ENCODE measurements at regions not wholly inside any gene's neighbourhood (a gene's known extent, or its start where the extent isn't known, plus 50 kb on each side); places are given as distances from the start of the nearest gene placed in this dataset.

DNA sequence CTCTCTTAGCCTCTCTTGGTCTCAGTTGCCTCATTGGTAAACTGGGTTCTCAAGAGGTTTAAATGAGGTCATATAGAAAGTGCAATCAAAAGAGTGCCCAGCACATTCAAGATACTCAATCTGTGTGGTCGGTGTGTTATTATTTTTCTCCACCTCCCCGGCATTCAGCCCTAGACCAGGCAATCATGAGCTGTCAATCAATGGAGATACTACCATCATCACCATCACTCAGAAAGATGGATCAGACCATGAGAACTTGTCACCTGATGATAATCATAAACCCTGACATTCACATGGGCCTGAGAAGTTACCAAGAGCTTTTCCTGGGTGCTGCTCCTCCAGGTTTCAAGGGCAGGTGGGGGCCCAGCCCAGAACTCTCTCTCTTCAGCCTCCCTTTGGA is 166.1 kb downstream of the MN1 start:
- Histone ChIP-seq H3K36me3 (ENCODE audit: control insufficient read depth, insufficient read depth, low read length) (no peaks in the 10 kb centered on the region), H3K27me3 (ENCODE audit: control insufficient read depth, insufficient read depth, low read length) (no peaks in the 10 kb centered on the region), H3K9me3 (ENCODE audit: control insufficient read depth, insufficient read depth, low read length) (no peaks in the 10 kb centered on the region), H3K27ac (ENCODE audit: low read depth, low read length) (no peak overlapping the region), H3K4me1 (ENCODE audit: control insufficient read depth, insufficient read depth, low read length) (peaks cover 16% of the 10 kb centered on the region), H3K4me3 (ENCODE audit: low read depth, low read length) (no peak overlapping the region)
- DNase-seq (ENCODE audit: low read depth in 4 of 6, low spot score in 6 of 6), result no peak
- WGBS (ENCODE audit: insufficient coverage), result 60% methylated on average over 1 of the region's 2 CpGs

GRCh38 chr22:27635852-27636251 is 165.7 kb downstream of the MN1 start:
- Histone ChIP-seq H3K27ac (ENCODE audit: low read depth, low read length) (no peak overlapping the region), H3K4me3 (ENCODE audit: low read depth, low read length) (no peak overlapping the region), H3K36me3 (ENCODE audit: control insufficient read depth, insufficient read depth, low read length) (no peaks in the 10 kb centered on the region), H3K9me3 (ENCODE audit: control insufficient read depth, insufficient read depth, low read length) (no peaks in the 10 kb centered on the region), H3K27me3 (ENCODE audit: control insufficient read depth, insufficient read depth, low read length) (no peaks in the 10 kb centered on the region), H3K4me1 (ENCODE audit: control insufficient read depth, insufficient read depth, low read length) (peaks cover 16% of the 10 kb centered on the region)
- 84% methylated on average over 5 of the region's 6 CpGs for WGBS (ENCODE audit: insufficient coverage)
- no peak for DNase-seq (ENCODE audit: low read depth in 4 of 6, low spot score in 6 of 6)

GRCh38 chr22:27636716-27637508 is 164.6 kb downstream of the MN1 start:
- H3K36me3 ChIP-seq (ENCODE audit: control insufficient read depth, insufficient read depth, low read length), result no peaks in the 10 kb centered on the region
- WGBS (ENCODE audit: insufficient coverage), result 52% methylated on average over 8 of the region's 10 CpGs
- H3K4me1 ChIP-seq (ENCODE audit: control insufficient read depth, insufficient read depth, low read length), result peaks cover 23% of the 10 kb centered on the region
- H3K27ac ChIP-seq (ENCODE audit: low read depth, low read length), result no peak overlapping the region
- H3K27me3 ChIP-seq (ENCODE audit: control insufficient read depth, insufficient read depth, low read length), result no peaks in the 10 kb centered on the region
- no peaks in the 10 kb centered on the region for H3K9me3 ChIP-seq (ENCODE audit: control insufficient read depth, insufficient read depth, low read length)
- peak in 1 of 6 donors; percentile 16 for DNase-seq (ENCODE audit: low read depth in 4 of 6, low spot score in 6 of 6)
- H3K4me3 ChIP-seq (ENCODE audit: low read depth, low read length), result no peak overlapping the region

DNA sequence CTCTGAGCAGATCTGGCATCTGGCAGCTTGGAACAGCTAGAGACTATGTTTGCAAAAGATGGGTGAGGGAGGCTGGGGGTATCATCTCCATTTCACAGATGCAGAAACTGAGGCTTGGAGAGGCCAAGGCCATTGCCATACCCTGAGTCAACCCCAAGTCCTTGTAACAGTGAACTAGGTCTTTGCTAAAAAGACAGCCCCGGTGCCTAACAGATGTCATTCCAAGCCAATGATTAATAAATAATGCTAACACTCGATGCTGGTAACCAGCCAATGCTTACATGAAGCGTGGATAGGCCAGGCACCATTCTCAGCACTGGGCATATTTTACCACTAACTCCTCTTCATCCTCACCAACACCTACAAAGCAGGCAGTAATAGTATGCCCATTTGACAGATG is 164.0 kb downstream of the MN1 start:
- 83% methylated on average over 3 of the region's 3 CpGs for WGBS (ENCODE audit: insufficient coverage)
- Histone ChIP-seq H3K4me3 (ENCODE audit: low read depth, low read length) (no peak overlapping the region), H3K27me3 (ENCODE audit: control insufficient read depth, insufficient read depth, low read length) (no peaks in the 10 kb centered on the region), H3K4me1 (ENCODE audit: control insufficient read depth, insufficient read depth, low read length) (peaks cover 30% of the 10 kb centered on the region), H3K27ac (ENCODE audit: low read depth, low read length) (no peak overlapping the region), H3K36me3 (ENCODE audit: control insufficient read depth, insufficient read depth, low read length) (no peaks in the 10 kb centered on the region), H3K9me3 (ENCODE audit: control insufficient read depth, insufficient read depth, low read length) (no peaks in the 10 kb centered on the region)
- no peak for DNase-seq (ENCODE audit: low read depth in 4 of 6, low spot score in 6 of 6)

DNA sequence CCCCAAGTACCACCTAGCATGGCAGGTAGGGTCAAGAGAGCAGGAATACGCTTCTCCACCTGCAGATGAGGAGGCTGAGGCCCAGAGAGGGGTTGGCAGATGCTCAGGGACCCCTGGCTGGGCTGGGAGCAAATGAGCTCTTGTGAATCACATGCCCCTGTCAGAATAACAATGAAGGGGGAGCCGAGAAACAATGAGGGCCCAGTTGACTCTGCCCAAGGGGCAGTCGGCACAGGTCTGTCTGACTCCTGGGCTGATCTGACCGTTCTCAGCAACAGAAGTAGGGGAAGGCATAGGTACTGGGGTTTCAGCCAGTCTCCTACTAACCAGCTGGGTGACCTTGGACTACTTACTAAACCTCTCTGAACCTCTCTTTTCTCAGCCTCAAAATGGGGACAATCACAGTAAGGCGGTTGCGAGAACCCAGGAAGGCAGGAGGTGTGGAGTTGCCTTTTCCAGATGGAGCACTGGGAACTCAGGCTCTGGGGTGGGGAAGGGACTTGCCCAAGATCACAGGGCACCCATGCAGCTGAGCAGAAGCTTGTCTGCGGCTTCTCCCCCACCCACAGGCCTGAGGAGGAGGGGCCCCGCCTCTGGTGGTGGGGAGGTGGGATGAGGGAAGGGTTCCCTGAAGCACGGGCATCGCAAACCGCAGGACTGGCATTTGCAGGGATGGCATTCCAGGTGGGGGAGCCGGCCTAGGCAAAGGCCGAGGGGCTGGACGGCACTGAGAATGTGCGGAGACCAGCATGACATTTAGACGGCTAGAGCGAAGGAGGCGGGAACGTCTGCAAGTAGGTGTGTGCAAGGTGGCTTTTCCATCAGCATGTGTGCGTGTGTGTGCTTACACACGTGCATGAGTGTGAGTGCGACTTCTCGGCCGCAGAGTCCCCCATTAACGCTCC is 163.0 kb downstream of the MN1 start:
- 68% methylated on average over 22 of the region's 25 CpGs for WGBS (ENCODE audit: insufficient coverage)
- no peak overlapping the region for H3K27ac ChIP-seq (ENCODE audit: low read depth, low read length)
- no peak for DNase-seq (ENCODE audit: low read depth in 4 of 6, low spot score in 6 of 6)
- H3K4me3 ChIP-seq (ENCODE audit: low read depth, low read length), result no peak overlapping the region
- H3K9me3 ChIP-seq (ENCODE audit: control insufficient read depth, insufficient read depth, low read length), result no peaks in the 10 kb centered on the region
- H3K4me1 ChIP-seq (ENCODE audit: control insufficient read depth, insufficient read depth, low read length), result peaks cover 25% of the 10 kb centered on the region
- H3K27me3 ChIP-seq (ENCODE audit: control insufficient read depth, insufficient read depth, low read length), result no peaks in the 10 kb centered on the region
- no peaks in the 10 kb centered on the region for H3K36me3 ChIP-seq (ENCODE audit: control insufficient read depth, insufficient read depth, low read length)

GRCh38 chr22:27639248-27640086 is 162.1 kb downstream of the MN1 start:
- WGBS (ENCODE audit: insufficient coverage), result 54% methylated on average over 16 of the region's 19 CpGs
- Histone ChIP-seq H3K36me3 (ENCODE audit: control insufficient read depth, insufficient read depth, low read length) (no peaks in the 10 kb centered on the region), H3K4me1 (ENCODE audit: control insufficient read depth, insufficient read depth, low read length) (peaks cover 25% of the 10 kb centered on the region), H3K9me3 (ENCODE audit: control insufficient read depth, insufficient read depth, low read length) (no peaks in the 10 kb centered on the region), H3K4me3 (ENCODE audit: low read depth, low read length) (no peak overlapping the region), H3K27me3 (ENCODE audit: control insufficient read depth, insufficient read depth, low read length) (no peaks in the 10 kb centered on the region), H3K27ac (ENCODE audit: low read depth, low read length) (no peak overlapping the region)
- DNase-seq (ENCODE audit: low read depth in 4 of 6, low spot score in 6 of 6), result no peak

DNA sequence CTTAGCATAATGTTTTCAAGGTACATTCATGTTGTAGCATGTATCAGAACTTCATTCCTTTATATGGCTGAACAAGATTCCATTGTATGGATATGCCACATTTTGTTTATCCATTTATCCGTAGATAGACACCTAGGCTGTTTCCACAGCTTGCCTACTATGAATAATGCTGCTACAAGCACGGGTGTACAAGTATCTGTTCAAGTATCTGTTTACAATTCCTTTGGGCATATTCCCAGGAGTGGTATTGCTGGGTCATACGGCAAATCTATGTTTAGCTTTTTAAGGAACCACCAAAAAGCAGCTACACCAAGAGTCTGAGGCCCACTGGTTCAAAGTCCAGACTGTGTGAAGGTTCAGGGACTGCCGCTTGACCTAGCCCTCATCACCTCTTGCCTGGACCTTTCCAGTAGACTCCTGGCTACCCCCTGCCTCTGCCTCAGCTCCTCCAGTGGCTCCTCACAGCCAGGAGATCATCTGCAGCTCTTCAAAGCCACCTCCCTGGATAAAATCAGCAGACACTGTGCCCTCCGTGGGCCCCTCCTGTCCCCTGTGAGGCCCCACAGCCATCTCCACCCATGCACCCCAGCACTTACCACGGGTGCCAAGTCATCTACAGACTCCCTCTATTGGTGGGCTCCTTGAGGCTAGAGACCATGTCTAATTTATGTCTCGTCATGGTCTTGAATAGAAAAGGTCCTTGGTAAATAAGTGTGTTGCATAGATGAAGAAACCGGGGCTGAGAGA is 160.3 kb downstream of the MN1 start:
- H3K36me3 ChIP-seq (ENCODE audit: control insufficient read depth, insufficient read depth, low read length), result no peaks in the 10 kb centered on the region
- no peak for DNase-seq (ENCODE audit: low read depth in 4 of 6, low spot score in 6 of 6)
- peaks cover 29% of the 10 kb centered on the region for H3K4me1 ChIP-seq (ENCODE audit: control insufficient read depth, insufficient read depth, low read length)
- no peak overlapping the region for H3K4me3 ChIP-seq (ENCODE audit: low read depth, low read length)
- 53% methylated on average over 6 of the region's 8 CpGs for whole genome bisulfite sequencing (ENCODE audit: insufficient coverage)
- H3K27ac ChIP-seq (ENCODE audit: low read depth, low read length), result no peak overlapping the region
- no peaks in the 10 kb centered on the region for H3K9me3 ChIP-seq (ENCODE audit: control insufficient read depth, insufficient read depth, low read length)
- H3K27me3 ChIP-seq (ENCODE audit: control insufficient read depth, insufficient read depth, low read length), result no peaks in the 10 kb centered on the region

- 31% methylated on average over 28 of the region's 28 CpGs for WGBS (ENCODE audit: insufficient coverage)
Measured at GRCh38 chr22:27642104-27642800, 159.3 kb downstream of the MN1 start.

More at GRCh38 chr22:27642104-27642800, 159.3 kb downstream of the MN1 start:
- Histone ChIP-seq H3K27me3 (ENCODE audit: control insufficient read depth, insufficient read depth, low read length) (no peaks in the 10 kb centered on the region), H3K9me3 (ENCODE audit: control insufficient read depth, insufficient read depth, low read length) (no peaks in the 10 kb centered on the region), H3K4me1 (ENCODE audit: control insufficient read depth, insufficient read depth, low read length) (peaks cover 31% of the 10 kb centered on the region), H3K4me3 (ENCODE audit: low read depth, low read length) (no peak overlapping the region), H3K27ac (ENCODE audit: low read depth, low read length) (no peak overlapping the region), H3K36me3 (ENCODE audit: control insufficient read depth, insufficient read depth, low read length) (no peaks in the 10 kb centered on the region)
- DNase-seq (ENCODE audit: low read depth in 4 of 6, low spot score in 6 of 6), result peak in 3 of 6 donors; percentile 7 to 61 (median 57)

All from spinal cord (tissue), 9 donors.